Neural cell (in vitro differentiated cells): ENCODE measurements at regions not wholly inside any gene's neighbourhood (a gene's known extent, or its start where the extent isn't known, plus 50 kb on each side); places are given as distances from the start of the nearest gene placed in this dataset.
"Not testable (repeated sequence)": the region's sequence is repeated elsewhere in the genome, so short reads cannot be mapped to it uniquely, and the experiment has no call there.

Source experiments
- CTCF ChIP-seq: fragments of 450-650 bp; IDR thresholded peaks from 2 replicates; pipeline ENCODE4 v1.5.1; 2014; ENCODE audit warnings: antibody characterized with exemption, mild to moderate bottlenecking, moderate library complexity; ENCODE audit not compliant: poor library complexity, severe bottlenecking
- EP300 ChIP-seq: fragments of 450-650 bp; conservative IDR thresholded peaks from 2 replicates; pipeline ENCODE4 v1.6.1; 2014; ENCODE audit warnings: antibody characterized with exemption, mild to moderate bottlenecking, moderate library complexity; ENCODE audit not compliant: poor library complexity, severe bottlenecking
- EZH2 ChIP-seq: fragments of 200-600, 300-800 bp; shearing (Covaris generic), sonication (generic); IDR thresholded peaks from 2 replicates; pipeline ENCODE4 v1.6.1; 2014; ENCODE audit warnings: antibody characterized with exemption, low read length, borderline replicate concordance, mild to moderate bottlenecking; ENCODE audit not compliant: insufficient read depth, poor library complexity, severe bottlenecking
- MXI1 ChIP-seq: fragments of 450-650 bp; conservative IDR thresholded peaks from 2 replicates; pipeline ENCODE4 v1.6.1; 2014; ENCODE audit warnings: antibody characterized with exemption, mild to moderate bottlenecking; ENCODE audit not compliant: poor library complexity, severe bottlenecking
- POLR2AphosphoS5 ChIP-seq: IDR thresholded peaks from 2 replicates; pipeline ENCODE4 v1.6.1; 2012
- REST ChIP-seq: IDR thresholded peaks from 2 replicates; pipeline ENCODE4 v1.6.1; 2012; ENCODE audit warnings: borderline replicate concordance
- SMC3 ChIP-seq: fragments of 450-650 bp; conservative IDR thresholded peaks from 2 replicates; pipeline ENCODE4 v1.6.1; 2014; ENCODE audit warnings: antibody characterized with exemption, mild to moderate bottlenecking, moderate library complexity; ENCODE audit not compliant: poor library complexity
- TAF1 ChIP-seq: IDR thresholded peaks from 2 replicates; pipeline ENCODE4 v1.6.1; 2012; ENCODE audit warnings: low read depth

- not testable (repeated sequence) for TF ChIP-seq CTCF, EZH2, POLR2AphosphoS5, REST, MXI1, TAF1, EP300, SMC3
These were observed 375.5 kb downstream of the SI start for GRCh38 chr3:164702808-164703207.
